WTC11 (cell line): ENCODE measurements at regions not wholly inside any gene's neighbourhood (a gene's known extent, or its start where the extent isn't known, plus 50 kb on each side); places are given as distances from the start of the nearest gene placed in this dataset.

Source experiments
- ATAC-seq: fragments of 200-7000 bp; cut with Tn5 transposase; 2 replicates; pipeline ENCODE4 v1.10.0; 2021; ENCODE audit warnings: mild to moderate bottlenecking, moderate library complexity
- CTCF ChIA-PET: fragments of 300-600 bp; sonication (Branson Sonifier 250); formaldehyde crosslinking; loops from one replicate; lab custom pipeline; 2021; ENCODE audit warnings: antibody characterized with exemption; lab: Charles Lee
- POLR2A ChIA-PET: fragments of 350-600 bp; sonication (Branson Sonifier 250); formaldehyde crosslinking; loops from one replicate; lab custom pipeline; 2021; ENCODE audit warnings: antibody characterized with exemption; lab: Charles Lee
- DNase-seq: peaks from one replicate; pipeline ENCODE4 v3.0.0; 2021; ENCODE audit warnings: low spot score
- H3K27ac Mint-ChIP-seq: 2 replicates; pipeline ENCODE4 v1.8.0; 2021; ENCODE audit warnings: mixed read lengths
- H3K27me3 Mint-ChIP-seq: 2 replicates; pipeline ENCODE4 v1.8.0; 2021; ENCODE audit warnings: low read depth, mild to moderate bottlenecking, moderate library complexity, mixed read lengths
- H3K36me3 Mint-ChIP-seq: 2 replicates; pipeline ENCODE4 v1.8.0; 2021; ENCODE audit warnings: mixed read lengths
- H3K4me1 Mint-ChIP-seq: 2 replicates; pipeline ENCODE4 v1.8.0; 2022; ENCODE audit warnings: mixed read lengths
- H3K4me3 Mint-ChIP-seq: 2 replicates; pipeline ENCODE4 v1.8.0; 2021; ENCODE audit warnings: mild to moderate bottlenecking, moderate library complexity, mixed read lengths
- H3K9me3 Mint-ChIP-seq: 2 replicates; pipeline ENCODE4 v1.8.0; 2021; ENCODE audit warnings: mixed read lengths
- EMX1 ChIP-seq: fragments of 250-450 bp; sonication (Bioruptor Pico); IDR thresholded peaks from 2 replicates; pipeline ENCODE4 v1.8.0; 2021; ENCODE audit warnings: mild to moderate bottlenecking
- ETV6 ChIP-seq: sonication (generic); formaldehyde crosslinking; IDR thresholded peaks from 2 replicates; pipeline ENCODE4 v1.8.1; 2022; ENCODE audit warnings: mild to moderate bottlenecking, missing genetic modification reagents
- FOXK1 ChIP-seq: sonication (generic); formaldehyde crosslinking; IDR thresholded peaks from 2 replicates; pipeline ENCODE4 v1.8.0; 2022; ENCODE audit warnings: mild to moderate bottlenecking, moderate library complexity, missing genetic modification reagents
- FOXP1 ChIP-seq: sonication (generic); formaldehyde crosslinking; IDR thresholded peaks from 2 replicates; pipeline ENCODE4 v1.8.0; 2022; ENCODE audit warnings: missing genetic modification reagents, mild to moderate bottlenecking, moderate library complexity, borderline replicate concordance
- NFE2L1 ChIP-seq: sonication (generic); formaldehyde crosslinking; IDR thresholded peaks from 2 replicates; pipeline ENCODE4 v1.8.1; 2023; ENCODE audit warnings: missing genetic modification reagents
- PRRX2 ChIP-seq: fragments of 250-450 bp; sonication (Bioruptor Pico); IDR thresholded peaks from 2 replicates; pipeline ENCODE4 v1.8.0; 2021; ENCODE audit warnings: mild to moderate bottlenecking
- TCF7 ChIP-seq: sonication (generic); formaldehyde crosslinking; IDR thresholded peaks from 2 replicates; pipeline ENCODE4 v1.8.0; 2022; ENCODE audit warnings: mild to moderate bottlenecking, low read depth, missing genetic modification reagents, moderate library complexity
- ZNF138 ChIP-seq: sonication (generic); formaldehyde crosslinking; conservative IDR thresholded peaks from 2 replicates; pipeline ENCODE4 v1.8.1; 2022; ENCODE audit warnings: mild to moderate bottlenecking, moderate library complexity, missing genetic modification reagents
- ZNF281 ChIP-seq: sonication (generic); formaldehyde crosslinking; IDR thresholded peaks from 2 replicates; pipeline ENCODE4 v1.8.0; 2023; ENCODE audit warnings: mild to moderate bottlenecking, missing genetic modification reagents
- ZNF425 ChIP-seq: fragments of 250-450 bp; sonication (Bioruptor Pico); conservative IDR thresholded peaks from 2 replicates; pipeline ENCODE4 v1.9.0; 2021; ENCODE audit warnings: mild to moderate bottlenecking
- TF ChIP-seq, protein P1 (sequence below): sonication (generic); formaldehyde crosslinking; IDR thresholded peaks from 2 replicates; pipeline ENCODE4 v1.8.1; 2023; ENCODE audit warnings: mild to moderate bottlenecking, missing genetic modification reagents, borderline replicate concordance
- TF ChIP-seq, protein P2 (sequence below): fragments of 200-600 bp; IDR thresholded peaks from 2 replicates; pipeline ENCODE4 v1.8.0; 2022; ENCODE audit warnings: antibody characterized with exemption
- TF ChIP-seq, protein P3 (sequence below): sonication (generic); formaldehyde crosslinking; IDR thresholded peaks from 2 replicates; pipeline ENCODE4 v1.8.0; 2022; ENCODE audit warnings: mild to moderate bottlenecking, missing genetic modification reagents

GRCh38 chr7:155872678-155873369 is 60.6 kb upstream of the SHH start (continued):
- TF ChIP-seq FOXK1 (CRISPR knock-in tag): no peak

- H3K4me3 Mint-ChIP-seq: no peak overlapping the region
- peaks cover 20% of the 10 kb centered on the region for H3K36me3 Mint-ChIP-seq
- H3K27me3 Mint-ChIP-seq: peaks cover 10% of the 10 kb centered on the region; the same call in 1 of the 2 replicates
- peaks cover 29% of the 10 kb centered on the region for H3K4me1 Mint-ChIP-seq
- POLR2A ChIA-PET: no interaction called here
- CTCF ChIA-PET: no interaction called here
- DNase-seq (no peak), ATAC-seq (no peak)
- H3K9me3 Mint-ChIP-seq: peaks cover 38% of the 10 kb centered on the region
- no peak overlapping the region for H3K27ac Mint-ChIP-seq
- TF ChIP-seq FOXP1 (CRISPR knock-in tag) (no peak), EMX1 (CRISPR knock-in tag) (no peak), ETV6 (CRISPR knock-in tag) (no peak)
These were observed 58.9 kb upstream of the SHH start for GRCh38 chr7:155871211-155871610.

- CTCF ChIA-PET: interaction anchor here (0.6 kb wide), 1 partner anchor 13 kb away, joined by 4 read pairs; no protein-coding TSS in a partner anchor
- peaks cover 20% of the 10 kb centered on the region for H3K36me3 Mint-ChIP-seq
- peaks cover 34% of the 10 kb centered on the region for H3K4me1 Mint-ChIP-seq
- H3K9me3 Mint-ChIP-seq: peaks cover 38% of the 10 kb centered on the region
- no peak overlapping the region for H3K27ac Mint-ChIP-seq
- ATAC-seq: peak; percentile 56
- POLR2A ChIA-PET: no interaction called here
- no peak for TF ChIP-seq TCF7
- TF ChIP-seq, protein P1, sequence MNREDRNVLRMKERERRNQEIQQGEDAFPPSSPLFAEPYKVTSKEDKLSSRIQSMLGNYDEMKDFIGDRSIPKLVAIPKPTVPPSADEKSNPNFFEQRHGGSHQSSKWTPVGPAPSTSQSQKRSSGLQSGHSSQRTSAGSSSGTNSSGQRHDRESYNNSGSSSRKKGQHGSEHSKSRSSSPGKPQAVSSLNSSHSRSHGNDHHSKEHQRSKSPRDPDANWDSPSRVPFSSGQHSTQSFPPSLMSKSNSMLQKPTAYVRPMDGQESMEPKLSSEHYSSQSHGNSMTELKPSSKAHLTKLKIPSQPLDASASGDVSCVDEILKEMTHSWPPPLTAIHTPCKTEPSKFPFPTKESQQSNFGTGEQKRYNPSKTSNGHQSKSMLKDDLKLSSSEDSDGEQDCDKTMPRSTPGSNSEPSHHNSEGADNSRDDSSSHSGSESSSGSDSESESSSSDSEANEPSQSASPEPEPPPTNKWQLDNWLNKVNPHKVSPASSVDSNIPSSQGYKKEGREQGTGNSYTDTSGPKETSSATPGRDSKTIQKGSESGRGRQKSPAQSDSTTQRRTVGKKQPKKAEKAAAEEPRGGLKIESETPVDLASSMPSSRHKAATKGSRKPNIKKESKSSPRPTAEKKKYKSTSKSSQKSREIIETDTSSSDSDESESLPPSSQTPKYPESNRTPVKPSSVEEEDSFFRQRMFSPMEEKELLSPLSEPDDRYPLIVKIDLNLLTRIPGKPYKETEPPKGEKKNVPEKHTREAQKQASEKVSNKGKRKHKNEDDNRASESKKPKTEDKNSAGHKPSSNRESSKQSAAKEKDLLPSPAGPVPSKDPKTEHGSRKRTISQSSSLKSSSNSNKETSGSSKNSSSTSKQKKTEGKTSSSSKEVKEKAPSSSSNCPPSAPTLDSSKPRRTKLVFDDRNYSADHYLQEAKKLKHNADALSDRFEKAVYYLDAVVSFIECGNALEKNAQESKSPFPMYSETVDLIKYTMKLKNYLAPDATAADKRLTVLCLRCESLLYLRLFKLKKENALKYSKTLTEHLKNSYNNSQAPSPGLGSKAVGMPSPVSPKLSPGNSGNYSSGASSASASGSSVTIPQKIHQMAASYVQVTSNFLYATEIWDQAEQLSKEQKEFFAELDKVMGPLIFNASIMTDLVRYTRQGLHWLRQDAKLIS (CRISPR knock-in tag): no peak
- TF ChIP-seq, protein P2, sequence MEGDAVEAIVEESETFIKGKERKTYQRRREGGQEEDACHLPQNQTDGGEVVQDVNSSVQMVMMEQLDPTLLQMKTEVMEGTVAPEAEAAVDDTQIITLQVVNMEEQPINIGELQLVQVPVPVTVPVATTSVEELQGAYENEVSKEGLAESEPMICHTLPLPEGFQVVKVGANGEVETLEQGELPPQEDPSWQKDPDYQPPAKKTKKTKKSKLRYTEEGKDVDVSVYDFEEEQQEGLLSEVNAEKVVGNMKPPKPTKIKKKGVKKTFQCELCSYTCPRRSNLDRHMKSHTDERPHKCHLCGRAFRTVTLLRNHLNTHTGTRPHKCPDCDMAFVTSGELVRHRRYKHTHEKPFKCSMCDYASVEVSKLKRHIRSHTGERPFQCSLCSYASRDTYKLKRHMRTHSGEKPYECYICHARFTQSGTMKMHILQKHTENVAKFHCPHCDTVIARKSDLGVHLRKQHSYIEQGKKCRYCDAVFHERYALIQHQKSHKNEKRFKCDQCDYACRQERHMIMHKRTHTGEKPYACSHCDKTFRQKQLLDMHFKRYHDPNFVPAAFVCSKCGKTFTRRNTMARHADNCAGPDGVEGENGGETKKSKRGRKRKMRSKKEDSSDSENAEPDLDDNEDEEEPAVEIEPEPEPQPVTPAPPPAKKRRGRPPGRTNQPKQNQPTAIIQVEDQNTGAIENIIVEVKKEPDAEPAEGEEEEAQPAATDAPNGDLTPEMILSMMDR: no peak
- TF ChIP-seq ZNF138 (CRISPR knock-in tag): no peak
- TF ChIP-seq, protein P3, sequence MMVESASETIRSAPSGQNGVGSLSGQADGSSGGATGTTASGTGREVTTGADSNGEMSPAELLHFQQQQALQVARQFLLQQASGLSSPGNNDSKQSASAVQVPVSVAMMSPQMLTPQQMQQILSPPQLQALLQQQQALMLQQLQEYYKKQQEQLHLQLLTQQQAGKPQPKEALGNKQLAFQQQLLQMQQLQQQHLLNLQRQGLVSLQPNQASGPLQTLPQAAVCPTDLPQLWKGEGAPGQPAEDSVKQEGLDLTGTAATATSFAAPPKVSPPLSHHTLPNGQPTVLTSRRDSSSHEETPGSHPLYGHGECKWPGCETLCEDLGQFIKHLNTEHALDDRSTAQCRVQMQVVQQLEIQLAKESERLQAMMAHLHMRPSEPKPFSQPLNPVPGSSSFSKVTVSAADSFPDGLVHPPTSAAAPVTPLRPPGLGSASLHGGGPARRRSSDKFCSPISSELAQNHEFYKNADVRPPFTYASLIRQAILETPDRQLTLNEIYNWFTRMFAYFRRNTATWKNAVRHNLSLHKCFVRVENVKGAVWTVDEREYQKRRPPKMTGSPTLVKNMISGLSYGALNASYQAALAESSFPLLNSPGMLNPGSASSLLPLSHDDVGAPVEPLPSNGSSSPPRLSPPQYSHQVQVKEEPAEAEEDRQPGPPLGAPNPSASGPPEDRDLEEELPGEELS (CRISPR knock-in tag): no peak
- TF ChIP-seq PRRX2 (CRISPR knock-in tag): no peak
- TF ChIP-seq ZNF281: no peak
- no peak for TF ChIP-seq NFE2L1 (CRISPR knock-in tag)
- no peak for TF ChIP-seq ZNF425 (CRISPR knock-in tag)
- TF ChIP-seq, all 79 proteins: peak for 0
- Mint-ChIP-seq H3K4me3 (no peak overlapping the region), H3K27me3 (peaks cover 10% of the 10 kb centered on the region; the same call in 1 of the 2 replicates)
- DNase-seq: no peak
These were observed 58.3 kb upstream of the SHH start for GRCh38 chr7:155870334-155871180.
